Astrocyte of the spinal cord (primary cell): ENCODE measurements at regions not wholly inside any gene's neighbourhood (a gene's known extent, or its start where the extent isn't known, plus 50 kb on each side); places are given as distances from the start of the nearest gene placed in this dataset.

Experiments
- DNase-seq: peaks from one replicate; pipeline ENCODE4 v3.0.0; 2011; ENCODE audit warnings: low read depth, low spot score
- H3K4me3 ChIP-seq: 2 replicates; pipeline ENCODE4 v1.5.1; 2011; ENCODE audit warnings: low read depth, mild to moderate bottlenecking, low read length, moderate library complexity
- in situ Hi-C: cut with HindIII; loops from 2 replicates; pipeline ENCODE4 v1.10.0; 2017; ENCODE audit warnings: low sequenced_read_pairs
- TF ChIP-seq, protein P1 (sequence below): IDR thresholded peaks from 2 replicates; pipeline ENCODE4 v1.5.1; 2012; ENCODE audit warnings: low read depth, mild to moderate bottlenecking, low read length, inconsistent platforms

DNA sequence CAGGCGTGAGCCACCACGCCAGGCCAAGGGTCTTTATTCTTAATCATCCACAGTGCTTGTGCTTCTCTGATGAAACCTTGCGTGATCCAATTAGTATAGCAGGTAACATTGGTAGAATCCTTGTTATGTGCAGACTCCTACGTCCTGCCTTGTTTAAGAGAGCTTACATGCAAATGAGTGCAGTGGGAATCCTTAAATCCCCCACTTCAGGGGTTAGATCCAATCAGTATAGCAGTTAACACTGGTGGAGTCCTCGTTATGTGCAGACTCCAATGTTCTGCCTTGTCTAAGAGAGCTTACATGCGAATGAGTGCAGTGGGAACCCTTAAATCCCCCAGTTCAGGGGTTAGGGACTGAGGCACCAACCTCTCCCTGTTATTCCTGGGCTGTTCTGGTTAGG lies 193.4 kb downstream of the SEMA6A start:
- H3K4me3 ChIP-seq, result no peak overlapping the region
- TF ChIP-seq, protein P1, sequence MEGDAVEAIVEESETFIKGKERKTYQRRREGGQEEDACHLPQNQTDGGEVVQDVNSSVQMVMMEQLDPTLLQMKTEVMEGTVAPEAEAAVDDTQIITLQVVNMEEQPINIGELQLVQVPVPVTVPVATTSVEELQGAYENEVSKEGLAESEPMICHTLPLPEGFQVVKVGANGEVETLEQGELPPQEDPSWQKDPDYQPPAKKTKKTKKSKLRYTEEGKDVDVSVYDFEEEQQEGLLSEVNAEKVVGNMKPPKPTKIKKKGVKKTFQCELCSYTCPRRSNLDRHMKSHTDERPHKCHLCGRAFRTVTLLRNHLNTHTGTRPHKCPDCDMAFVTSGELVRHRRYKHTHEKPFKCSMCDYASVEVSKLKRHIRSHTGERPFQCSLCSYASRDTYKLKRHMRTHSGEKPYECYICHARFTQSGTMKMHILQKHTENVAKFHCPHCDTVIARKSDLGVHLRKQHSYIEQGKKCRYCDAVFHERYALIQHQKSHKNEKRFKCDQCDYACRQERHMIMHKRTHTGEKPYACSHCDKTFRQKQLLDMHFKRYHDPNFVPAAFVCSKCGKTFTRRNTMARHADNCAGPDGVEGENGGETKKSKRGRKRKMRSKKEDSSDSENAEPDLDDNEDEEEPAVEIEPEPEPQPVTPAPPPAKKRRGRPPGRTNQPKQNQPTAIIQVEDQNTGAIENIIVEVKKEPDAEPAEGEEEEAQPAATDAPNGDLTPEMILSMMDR, result no peak
- in situ Hi-C loops, result no loop called here
- DNase-seq, result no peak

DNA sequence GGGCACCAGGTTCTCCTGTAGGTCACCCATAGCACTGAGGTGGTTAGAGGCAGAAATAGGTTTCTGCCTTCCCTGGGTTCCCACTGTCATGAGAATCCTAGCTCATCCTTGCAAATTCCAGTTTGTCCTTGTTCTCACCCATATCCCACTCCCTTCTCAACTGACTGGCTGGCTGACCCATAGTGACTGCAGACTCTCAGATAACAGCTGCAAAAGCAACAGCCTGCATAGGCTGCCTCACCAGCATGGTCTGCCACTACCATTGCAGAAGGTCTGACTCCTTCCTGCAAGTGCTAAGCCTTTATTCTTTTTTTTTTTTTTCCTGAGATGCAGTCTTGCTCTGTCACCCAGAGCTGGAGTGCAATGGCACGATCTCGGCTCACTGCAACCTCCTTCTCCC lies 194.0 kb downstream of the SEMA6A start:
- in situ Hi-C loops, result no loop called here
- TF ChIP-seq, protein P1, result no peak
- no peak for DNase-seq
- no peak overlapping the region for H3K4me3 ChIP-seq

DNA sequence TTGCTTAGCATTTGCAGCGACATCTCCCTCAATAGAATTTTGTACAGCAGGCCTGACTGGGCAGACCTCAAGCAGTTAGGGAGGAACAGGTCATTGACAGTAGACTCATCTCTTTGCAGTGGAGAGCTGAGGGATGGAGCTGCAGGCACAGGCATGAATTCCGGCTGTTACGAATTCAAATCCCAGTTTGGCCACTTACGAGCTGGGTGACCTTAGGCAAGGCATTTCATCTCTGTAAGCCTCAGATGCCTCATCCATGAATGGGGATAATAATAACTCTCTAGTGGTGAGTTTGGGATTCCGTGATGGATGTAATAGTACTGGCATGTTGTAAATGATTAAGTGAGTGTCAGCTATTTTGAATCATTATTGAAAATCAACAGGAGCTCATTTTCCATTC lies 195.3 kb downstream of the SEMA6A start:
- in situ Hi-C loops, result no loop called here
- H3K4me3 ChIP-seq, result no peak overlapping the region
- TF ChIP-seq, protein P1, result no peak
- DNase-seq, result no peak

DNA sequence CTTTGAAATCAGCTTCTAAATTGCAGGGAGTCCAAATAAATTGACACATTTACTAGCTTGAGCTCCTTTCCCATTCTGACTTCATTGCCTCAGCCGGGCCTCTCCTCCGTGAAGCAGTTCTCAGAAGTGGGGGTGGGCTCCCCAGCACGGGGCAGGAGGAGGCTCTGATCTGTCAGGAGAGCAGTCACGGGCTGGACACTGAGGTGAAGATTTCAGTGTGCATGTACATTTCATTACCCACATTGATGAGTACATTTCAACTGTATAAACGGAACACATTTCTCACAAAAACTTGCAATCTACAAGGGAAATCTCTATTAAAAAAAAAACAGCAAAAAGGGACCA lies 195.9 kb downstream of the SEMA6A start:
- no peak for DNase-seq
- H3K4me3 ChIP-seq, result no peak overlapping the region
- in situ Hi-C loops, result no loop called here
- TF ChIP-seq, protein P1, result no peak

DNA sequence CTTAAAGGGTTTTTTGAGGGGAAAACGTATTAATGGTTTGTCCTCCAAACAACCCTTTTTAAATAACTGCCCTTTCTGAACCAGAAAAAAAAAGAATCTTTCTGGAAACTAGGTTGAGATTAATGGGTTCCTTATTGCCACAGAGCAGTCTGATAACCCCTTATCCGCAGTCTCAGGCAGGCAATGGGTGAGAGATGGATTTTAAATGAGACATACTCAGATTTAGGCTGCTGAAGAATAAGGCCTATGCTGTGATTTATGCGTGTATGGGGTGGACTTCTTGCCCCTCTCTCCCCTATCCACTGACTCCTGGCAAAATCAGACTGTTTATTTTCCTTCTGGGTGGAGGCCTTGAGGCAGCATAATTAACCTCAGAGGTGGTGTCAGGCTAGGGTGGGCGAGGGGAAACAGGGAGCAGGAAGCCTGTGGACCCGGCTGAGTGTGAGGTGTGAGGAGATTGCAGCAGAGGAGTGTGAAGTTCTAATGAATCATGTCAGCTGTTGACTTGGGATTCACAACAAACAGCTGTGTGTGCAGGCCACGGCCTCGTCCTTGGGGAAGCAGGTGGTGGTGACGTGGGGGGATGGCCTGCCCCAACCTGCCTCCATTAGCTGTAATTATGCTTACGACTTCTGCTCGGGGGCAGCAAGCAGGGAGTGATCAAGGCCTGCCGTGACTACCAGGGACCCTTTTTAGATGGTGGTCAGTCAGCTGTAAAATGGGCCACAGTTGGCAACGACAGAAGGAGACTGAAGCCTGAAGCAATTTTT lies 196.4 kb downstream of the SEMA6A start:
- TF ChIP-seq, protein P1, result no peak
- in situ Hi-C loops, result no loop called here
- H3K4me3 ChIP-seq, result no peak overlapping the region
- DNase-seq, result no peak

DNA sequence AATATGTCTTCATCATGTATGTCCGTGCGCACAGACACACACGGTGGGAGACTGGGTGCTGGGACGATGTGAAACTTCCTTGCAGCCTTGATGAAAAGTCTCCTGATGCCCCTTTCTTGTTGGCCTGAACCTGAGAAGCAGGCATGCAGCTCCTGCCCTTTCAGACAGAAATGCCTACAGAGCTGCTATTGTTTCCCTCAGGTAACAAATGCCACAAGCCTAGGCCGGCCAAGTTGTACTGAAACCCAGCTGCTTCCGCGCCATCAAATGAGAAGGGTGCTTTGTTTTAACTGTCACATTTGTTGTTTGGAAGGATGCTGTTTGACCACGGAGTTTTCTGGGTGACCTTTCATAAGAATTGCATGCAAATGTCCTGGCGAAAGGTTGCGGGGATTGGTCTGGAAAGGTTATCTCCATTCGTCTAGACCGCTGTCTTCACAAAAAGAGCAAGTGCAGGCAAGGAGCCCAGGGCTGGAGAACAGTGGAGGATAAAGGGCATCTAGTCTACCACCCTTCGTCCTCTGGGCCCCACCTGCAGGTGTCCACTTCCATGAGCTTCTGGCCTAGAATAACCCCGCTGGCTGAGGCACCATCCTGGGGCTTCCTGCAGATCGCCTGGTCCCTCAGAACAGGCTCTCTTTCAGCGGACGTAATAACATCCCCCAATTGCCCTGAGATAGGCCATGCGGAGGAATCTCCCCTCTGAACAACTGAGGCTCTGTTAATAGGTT lies 197.2 kb downstream of the SEMA6A start:
- in situ Hi-C loops, result no loop called here
- H3K4me3 ChIP-seq, result no peak overlapping the region
- TF ChIP-seq, protein P1, result no peak
- no peak for DNase-seq
